CD14-positive monocyte (primary cell): ENCODE measurements at regions not wholly inside any gene's neighbourhood (a gene's known extent, or its start where the extent isn't known, plus 50 kb on each side); places are given as distances from the start of the nearest gene placed in this dataset.

Experiments
- DNase-seq, 3 donors: peaks; one replicate each; pipeline ENCODE4 v3.0.0-alpha.2; 2011 to 2022
- H2AFZ ChIP-seq: 2 replicates; pipeline ENCODE4 v1.6.0; 2012; ENCODE audit warnings: mild to moderate bottlenecking, low read depth, low read length, inconsistent platforms; ENCODE audit not compliant: insufficient read depth, poor library complexity, severe bottlenecking
- H3K27ac ChIP-seq, 2 donors: 1 replicate in 1 of 2; 2 replicates in 1 of 2; pipeline ENCODE4 v1.5.1; 2012 to 2013; ENCODE audit warnings: low read length in 2 of 2, control low read depth in 1 of 2, inconsistent platforms in 1 of 2, low read depth in 1 of 2, mild to moderate bottlenecking in 1 of 2
- H3K27me3 ChIP-seq, 2 donors: one replicate each; pipeline versions ENCODE4 v1.6.0 to v1.6.1; 2011 to 2013; ENCODE audit warnings: low read length in 2 of 2; ENCODE audit not compliant: control insufficient read depth in 2 of 2, insufficient read depth in 2 of 2
- H3K36me3 ChIP-seq, 2 donors: replicated peaks in 1 of 2; 1 replicate in 1 of 2; 2 replicates in 1 of 2; pipeline versions ENCODE4 v1.5.1 to v1.6.1; 2012 to 2013; ENCODE audit warnings: low read length in 2 of 2, control low read depth in 1 of 2, inconsistent platforms in 1 of 2, mild to moderate bottlenecking in 1 of 2; ENCODE audit not compliant: insufficient read depth in 2 of 2, control insufficient read depth in 1 of 2
- H3K4me1 ChIP-seq, 2 donors: 1 replicate in 1 of 2; 2 replicates in 1 of 2; pipeline versions ENCODE4 v1.5.1 to v1.6.1; 2012 to 2013; ENCODE audit warnings: low read length in 2 of 2, control low read depth in 1 of 2, inconsistent platforms in 1 of 2, mild to moderate bottlenecking in 1 of 2, moderate library complexity in 1 of 2; ENCODE audit not compliant: insufficient read depth in 2 of 2, control insufficient read depth in 1 of 2
- H3K4me2 ChIP-seq: replicated peaks from 2 replicates; pipeline ENCODE3; 2012; ENCODE audit warnings: low read length, moderate library complexity, mild to moderate bottlenecking; ENCODE audit not compliant: poor library complexity, severe bottlenecking; ENCODE audit errors: extremely low read depth
- H3K4me3 ChIP-seq, 3 experiments: fragments of 200-600 bp in 1 of 3; sonication (generic) in 1 of 3; replicated peaks in 1 of 3; 1 replicate in 2 of 3; 2 replicates in 1 of 3; pipeline ENCODE4 v1.5.1; 2011 to 2013; ENCODE audit warnings: low read length in 3 of 3, mild to moderate bottlenecking in 3 of 3, control low read depth in 2 of 3, low read depth in 2 of 3, inconsistent platforms in 1 of 3, moderate library complexity in 1 of 3
- H3K79me2 ChIP-seq: 2 replicates; pipeline ENCODE4 v1.6.0; 2012; ENCODE audit warnings: mild to moderate bottlenecking, control low read depth, inconsistent platforms, low read length, moderate library complexity; ENCODE audit not compliant: insufficient read depth
- H3K9ac ChIP-seq: 2 replicates; pipeline ENCODE4 v1.6.0; 2017; ENCODE audit warnings: low read length, mild to moderate bottlenecking; ENCODE audit not compliant: insufficient read depth, poor library complexity, severe bottlenecking
- H3K9me3 ChIP-seq, 2 donors: replicated peaks in 1 of 2; 1 replicate in 1 of 2; 2 replicates in 1 of 2; pipeline versions ENCODE4 v1.5.1 to v1.6.1; 2012 to 2013; ENCODE audit warnings: low read length in 2 of 2, control low read depth in 1 of 2; ENCODE audit not compliant: control insufficient read depth in 1 of 2, insufficient read depth in 1 of 2
- H4K20me1 ChIP-seq: 2 replicates; pipeline ENCODE4 v1.6.0; 2012; ENCODE audit warnings: mild to moderate bottlenecking, low read length, control low read depth, moderate library complexity; ENCODE audit not compliant: insufficient read depth
- H3K27ac Mint-ChIP-seq, 7 donors: one replicate each; pipeline ENCODE4 v1.8.0; 2020; ENCODE audit warnings: mild to moderate bottlenecking in 7 of 7, mixed read lengths in 7 of 7, moderate library complexity in 6 of 7, inconsistent platforms in 2 of 7
- H3K27me3 Mint-ChIP-seq, 3 donors: one replicate each; pipeline ENCODE4 v1.8.0; 2021 to 2022; ENCODE audit warnings: low read depth in 3 of 3, mild to moderate bottlenecking in 3 of 3, mixed read lengths in 3 of 3, moderate library complexity in 3 of 3, inconsistent platforms in 1 of 3
- H3K36me3 Mint-ChIP-seq, 2 donors: one replicate each; pipeline ENCODE4 v1.8.0; 2020; ENCODE audit warnings: mixed read lengths in 2 of 2, inconsistent platforms in 1 of 2, mild to moderate bottlenecking in 1 of 2
- H3K4me1 Mint-ChIP-seq: one replicate; pipeline ENCODE4 v1.8.0; 2020; ENCODE audit warnings: mild to moderate bottlenecking, mixed read lengths
- H3K4me3 Mint-ChIP-seq, 2 donors: one replicate each; pipeline ENCODE4 v1.8.0; 2020; ENCODE audit warnings: mild to moderate bottlenecking in 2 of 2, mixed read lengths in 2 of 2, moderate library complexity in 1 of 2
- H3K9me3 Mint-ChIP-seq, 7 donors: one replicate each; pipeline ENCODE4 v1.8.0; 2020 to 2022; ENCODE audit warnings: mixed read lengths in 7 of 7, mild to moderate bottlenecking in 6 of 7, moderate library complexity in 6 of 7, inconsistent platforms in 2 of 7
- WGBS: methylation state at CpG from one replicate; pipeline ENCODE4 v1.1.5; 2013; ENCODE audit warnings: missing lambda C conversion rate; ENCODE audit not compliant: insufficient coverage; 5-methylcytosine and 5-hydroxymethylcytosine counted together
- intact Hi-C, 2 donors: fragments of 100-400 bp; cut with micrococcal nuclease; formaldehyde crosslinking; loops; one replicate each; pipeline versions ENCODE4 v1.15.0 to v1.15.1; 2023
- TF ChIP-seq, protein P1 (sequence below): fragments of 200-600 bp; IDR thresholded peaks from one replicate; pipeline ENCODE4 v1.8.0; 2022; ENCODE audit warnings: antibody characterized with exemption, mild to moderate bottlenecking

DNA sequence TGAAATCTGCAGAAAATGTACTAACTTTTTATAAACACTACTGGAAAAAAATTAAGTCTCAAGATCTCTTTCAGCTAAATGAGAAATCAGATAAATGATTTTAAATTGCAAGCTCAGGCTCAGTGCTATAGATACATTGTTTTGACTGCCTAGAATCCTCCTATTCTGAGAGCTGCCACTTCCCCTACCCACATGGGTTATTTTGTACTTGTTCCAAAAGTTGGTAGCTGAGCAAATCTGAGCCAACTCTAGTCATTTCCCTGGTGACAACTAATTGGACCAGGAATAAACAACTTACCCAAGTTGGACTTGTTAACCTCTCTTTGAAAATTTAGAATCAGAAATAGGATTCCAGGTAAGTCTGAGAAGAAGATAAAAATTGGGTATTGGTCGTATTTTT lies 202.1 kb downstream of the MBL2 start:
- no peaks in the 10 kb centered on the region for H3K79me2 ChIP-seq
- H3K27ac Mint-ChIP-seq: no peak overlapping the region
- no CpG with 5 or more reads among the region's 1 CpG for WGBS
- DNase-seq: no peak
- no peak overlapping the region for H3K27ac ChIP-seq
- no peak overlapping the region for H3K4me2 ChIP-seq
- H3K4me3 ChIP-seq: no peak overlapping the region
- no peak overlapping the region for H2AFZ ChIP-seq
- intact Hi-C loops: no loop called here
- no peaks in the 10 kb centered on the region for H3K4me1 ChIP-seq
- TF ChIP-seq, protein P1, sequence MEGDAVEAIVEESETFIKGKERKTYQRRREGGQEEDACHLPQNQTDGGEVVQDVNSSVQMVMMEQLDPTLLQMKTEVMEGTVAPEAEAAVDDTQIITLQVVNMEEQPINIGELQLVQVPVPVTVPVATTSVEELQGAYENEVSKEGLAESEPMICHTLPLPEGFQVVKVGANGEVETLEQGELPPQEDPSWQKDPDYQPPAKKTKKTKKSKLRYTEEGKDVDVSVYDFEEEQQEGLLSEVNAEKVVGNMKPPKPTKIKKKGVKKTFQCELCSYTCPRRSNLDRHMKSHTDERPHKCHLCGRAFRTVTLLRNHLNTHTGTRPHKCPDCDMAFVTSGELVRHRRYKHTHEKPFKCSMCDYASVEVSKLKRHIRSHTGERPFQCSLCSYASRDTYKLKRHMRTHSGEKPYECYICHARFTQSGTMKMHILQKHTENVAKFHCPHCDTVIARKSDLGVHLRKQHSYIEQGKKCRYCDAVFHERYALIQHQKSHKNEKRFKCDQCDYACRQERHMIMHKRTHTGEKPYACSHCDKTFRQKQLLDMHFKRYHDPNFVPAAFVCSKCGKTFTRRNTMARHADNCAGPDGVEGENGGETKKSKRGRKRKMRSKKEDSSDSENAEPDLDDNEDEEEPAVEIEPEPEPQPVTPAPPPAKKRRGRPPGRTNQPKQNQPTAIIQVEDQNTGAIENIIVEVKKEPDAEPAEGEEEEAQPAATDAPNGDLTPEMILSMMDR: no peak
- no peak overlapping the region for H3K4me3 Mint-ChIP-seq
- H3K27me3 Mint-ChIP-seq: peaks cover 0 to 2% (median 0%) of the 10 kb centered on the region in 3 donors
- no peaks in the 10 kb centered on the region for H3K9me3 Mint-ChIP-seq
- no peaks in the 10 kb centered on the region for H4K20me1 ChIP-seq
- H3K36me3 Mint-ChIP-seq: no peaks in the 10 kb centered on the region
- no peak overlapping the region for H3K9ac ChIP-seq
- no peaks in the 10 kb centered on the region for H3K27me3 ChIP-seq
- no peaks in the 10 kb centered on the region for H3K4me1 Mint-ChIP-seq
- H3K9me3 ChIP-seq: no peaks in the 10 kb centered on the region
- H3K36me3 ChIP-seq: no peaks in the 10 kb centered on the region

DNA sequence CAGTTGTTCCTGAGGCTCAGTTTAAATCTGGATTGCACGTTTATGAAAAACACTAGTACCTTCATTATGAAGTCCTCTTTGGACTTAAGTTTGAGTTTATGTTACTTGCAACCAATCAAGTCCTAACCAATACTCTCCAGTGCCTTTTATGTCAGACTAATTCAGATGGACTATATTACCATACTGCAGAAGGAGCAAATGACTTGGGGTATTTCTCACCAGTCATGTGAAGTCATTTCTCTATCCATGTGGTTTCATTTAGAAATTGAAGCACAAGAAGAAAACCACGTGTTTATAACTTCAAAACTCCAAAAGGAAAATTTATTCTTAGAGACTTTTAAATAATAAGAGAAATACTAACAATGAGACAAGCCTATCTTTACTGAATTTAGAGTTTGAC lies 201.6 kb downstream of the MBL2 start:
- H3K27ac Mint-ChIP-seq: no peak overlapping the region

More for the DNA sequence above, 201.6 kb downstream of the MBL2 start:
- no peaks in the 10 kb centered on the region for H4K20me1 ChIP-seq
- Mint-ChIP-seq H3K9me3 (no peaks in the 10 kb centered on the region), H3K4me1 (no peaks in the 10 kb centered on the region), H3K36me3 (no peaks in the 10 kb centered on the region), H3K27me3 (peaks cover 0 to 2% (median 0%) of the 10 kb centered on the region in 3 donors), H3K4me3 (no peak overlapping the region)
- no peak overlapping the region for H3K4me3 ChIP-seq
- no peak overlapping the region for H3K27ac ChIP-seq
- H3K27me3 ChIP-seq: no peaks in the 10 kb centered on the region
- H3K36me3 ChIP-seq: no peaks in the 10 kb centered on the region
- TF ChIP-seq, protein P1: no peak
- no CpG with 5 or more reads among the region's 2 CpGs for WGBS
- DNase-seq: no peak
- H3K9me3 ChIP-seq: no peaks in the 10 kb centered on the region
- H3K4me1 ChIP-seq: no peaks in the 10 kb centered on the region
- H3K79me2 ChIP-seq: no peaks in the 10 kb centered on the region
- H2AFZ ChIP-seq: no peak overlapping the region
- no peak overlapping the region for H3K9ac ChIP-seq
- intact Hi-C loops: no loop called here
- H3K4me2 ChIP-seq: no peak overlapping the region
